GM21786 (cell line): ENCODE measurements at regions not wholly inside any gene's neighbourhood (a gene's known extent, or its start where the extent isn't known, plus 50 kb on each side); places are given as distances from the start of the nearest gene placed in this dataset.

Experiments
- ATAC-seq: cut with Tn5 transposase; IDR thresholded peaks from one replicate; pipeline ENCODE4 v1.9.1; 2021; ENCODE audit not compliant: unreplicated experiment

- no peak for ATAC-seq
These were observed 138.6 kb upstream of the EPHA4 start for GRCh38 chr2:221710744-221711143.

- ATAC-seq = no peak
These were observed 136.8 kb upstream of the EPHA4 start for GRCh38 chr2:221708902-221709301.

- ATAC-seq = no peak
These were observed 133.2 kb upstream of the EPHA4 start for GRCh38 chr2:221705185-221705877.

DNA sequence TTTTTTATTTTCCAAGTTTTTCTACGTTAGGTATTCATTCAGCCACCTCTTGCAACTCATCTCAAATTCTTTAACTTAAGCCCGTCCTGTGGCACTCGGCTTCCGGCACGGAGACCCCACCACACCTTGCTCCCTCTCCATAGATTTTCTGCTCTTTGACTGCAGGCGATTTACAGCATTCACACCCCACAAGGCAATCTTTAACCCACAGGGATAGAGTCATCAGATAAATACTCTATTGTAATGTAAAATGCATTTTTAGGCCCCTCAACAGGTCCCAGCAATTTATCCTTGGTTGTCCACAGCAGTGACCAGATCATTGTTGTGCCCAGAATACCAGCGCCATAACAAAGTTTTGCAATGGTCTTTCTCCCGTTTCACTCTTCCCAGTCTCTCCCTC lies 132.3 kb upstream of the EPHA4 start:
- ATAC-seq = no peak

GRCh38 chr2:221693365-221693764 lies 121.3 kb upstream of the EPHA4 start:
- ATAC-seq = no peak

- ATAC-seq = no peak
These were observed 119.5 kb upstream of the EPHA4 start for GRCh38 chr2:221691571-221691970.

DNA sequence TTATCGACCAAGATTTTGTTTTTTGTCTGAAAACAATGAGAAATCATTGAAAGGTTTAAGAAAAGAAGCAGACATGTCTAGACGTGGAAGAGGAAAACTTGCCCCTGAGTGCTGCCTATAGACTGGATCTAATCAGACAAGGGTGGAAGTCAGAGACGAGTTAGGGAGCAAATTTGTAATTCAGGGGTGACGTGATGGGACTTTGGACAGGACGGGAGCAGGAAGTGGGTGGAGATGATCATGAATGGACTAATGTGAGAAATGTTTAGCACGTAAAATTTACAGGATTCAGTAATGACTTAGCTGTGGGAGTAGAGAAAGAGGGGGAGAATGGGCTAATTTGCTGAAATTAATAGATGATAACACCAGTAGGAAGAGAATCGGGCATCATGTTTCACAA lies 117.0 kb upstream of the EPHA4 start:
- ATAC-seq = no peak

DNA sequence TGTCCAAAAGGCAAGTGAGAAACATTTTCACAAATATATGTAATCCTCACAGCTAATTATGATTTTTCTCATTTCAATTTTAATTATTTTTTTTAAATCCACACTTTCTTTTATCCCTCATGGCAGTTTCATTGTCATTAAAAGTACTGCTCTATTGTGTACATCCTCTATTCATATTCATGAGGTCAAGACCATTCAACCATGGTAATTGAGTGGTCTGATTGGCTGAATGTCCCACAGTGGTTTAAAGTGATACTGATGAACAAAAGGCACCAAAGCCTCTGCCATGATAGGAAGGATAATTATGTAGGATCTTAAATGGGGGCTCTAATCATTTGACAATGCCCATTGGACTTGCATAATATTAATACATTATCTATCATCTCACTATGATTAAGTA lies 108.4 kb upstream of the EPHA4 start:
- no peak for ATAC-seq

- no peak for ATAC-seq
These were observed 105.6 kb upstream of the EPHA4 start for GRCh38 chr2:221677688-221678087.

DNA sequence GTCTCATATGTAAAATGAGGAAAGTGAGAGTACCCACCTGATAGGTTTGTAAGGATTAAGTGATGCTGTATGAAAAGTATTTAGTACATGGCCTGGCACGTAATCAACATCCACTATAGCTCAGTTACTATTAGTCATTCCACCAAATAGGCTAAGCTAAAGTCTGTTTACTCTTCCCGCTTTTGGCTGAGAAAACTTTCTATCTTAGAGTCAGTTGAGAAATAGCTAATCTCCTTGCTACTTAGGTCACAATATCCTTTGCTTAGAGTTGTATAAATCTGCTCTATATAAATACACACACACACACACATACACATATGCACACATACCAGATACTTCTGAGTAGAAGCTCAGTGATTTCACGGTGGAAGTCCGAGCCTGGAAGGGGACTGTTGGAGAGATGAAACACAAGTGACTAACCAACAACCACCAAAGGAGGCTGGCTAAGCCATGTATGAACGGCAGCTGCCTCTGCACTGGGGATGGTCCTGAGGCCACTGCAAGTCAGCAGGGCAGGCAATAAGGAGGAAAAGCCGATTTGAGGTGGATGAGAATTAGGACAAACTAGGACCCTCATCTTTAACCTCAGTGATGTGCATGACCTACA lies 104.6 kb upstream of the EPHA4 start:
- ATAC-seq = no peak

DNA sequence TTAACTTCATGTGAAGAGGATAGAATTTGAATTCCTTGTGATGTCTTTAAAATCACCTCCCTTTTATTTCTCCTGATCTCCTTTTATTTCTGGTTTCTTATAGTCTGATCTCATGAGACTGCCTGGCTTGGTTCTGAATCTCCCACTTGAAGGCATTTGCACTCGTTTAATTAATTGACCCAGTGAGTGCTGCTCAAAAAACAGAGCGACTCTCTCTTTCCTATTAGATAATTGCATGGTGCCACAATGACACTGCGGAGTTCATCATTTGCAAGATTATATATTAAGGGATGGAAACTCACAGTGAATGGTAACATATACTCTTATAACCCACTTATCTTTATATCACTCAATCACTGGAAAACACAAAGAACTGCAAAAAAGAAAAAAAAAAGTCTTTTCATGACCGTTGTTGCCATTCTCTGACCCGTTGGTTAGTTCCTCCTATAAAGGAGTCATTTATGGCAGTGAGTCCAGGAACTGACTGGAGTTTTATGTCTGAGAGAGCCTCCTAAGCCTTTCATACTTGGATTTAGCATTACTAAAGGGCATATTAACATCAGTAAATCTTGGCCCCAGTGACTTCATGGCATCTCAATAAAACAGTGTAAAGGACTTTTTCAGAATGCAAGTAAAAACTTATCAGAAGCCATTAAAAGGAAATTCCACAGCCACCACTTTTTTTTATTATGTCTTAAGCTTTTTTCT lies 103.3 kb upstream of the EPHA4 start:
- no peak for ATAC-seq

DNA sequence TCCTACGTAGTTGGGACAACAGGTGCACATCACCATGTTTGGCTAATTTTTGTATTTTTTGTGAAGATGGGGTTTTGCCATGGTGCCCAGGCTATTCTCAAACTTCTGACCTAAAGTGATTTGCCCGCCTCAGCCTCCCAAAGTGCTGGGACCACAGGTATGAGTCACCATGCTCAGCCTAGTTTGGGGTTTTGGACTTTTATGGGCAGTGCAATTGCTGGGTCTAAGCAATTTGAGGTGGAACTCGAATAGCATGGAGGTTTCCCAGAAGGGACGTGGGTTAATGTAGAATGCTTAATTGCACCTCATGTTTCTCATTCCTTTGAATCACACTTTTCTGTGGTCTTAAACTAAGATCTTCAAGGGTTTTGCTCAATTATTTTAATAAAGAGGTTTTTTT lies 102.3 kb upstream of the EPHA4 start:
- ATAC-seq = no peak

GRCh38 chr2:221673248-221673647 lies 101.1 kb upstream of the EPHA4 start:
- no peak for ATAC-seq

DNA sequence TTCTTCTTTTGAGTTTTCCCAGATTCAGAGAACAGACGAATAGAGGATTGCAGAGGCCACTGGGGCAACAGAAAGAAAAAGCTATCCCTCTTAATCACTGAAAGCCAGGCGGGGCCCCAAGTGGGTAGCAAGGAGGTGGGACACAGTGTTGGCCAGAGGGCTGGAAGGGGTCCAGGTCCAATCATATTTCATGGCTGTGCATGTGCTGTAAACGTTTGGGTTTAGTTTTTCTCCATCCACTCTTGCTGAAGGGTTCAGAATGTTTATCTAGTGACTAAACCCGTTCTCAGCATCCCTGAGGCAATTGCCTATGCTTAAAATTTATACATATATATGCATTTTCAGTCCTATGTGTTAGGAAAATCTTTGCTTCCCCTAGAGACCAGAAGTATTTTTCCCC lies 99.4 kb upstream of the EPHA4 start:
- ATAC-seq = no peak

- ATAC-seq = no peak
These were observed 90.7 kb upstream of the EPHA4 start for GRCh38 chr2:221662689-221663391.

- no peak for ATAC-seq
These were observed 85.7 kb upstream of the EPHA4 start for GRCh38 chr2:221657806-221658205.

DNA sequence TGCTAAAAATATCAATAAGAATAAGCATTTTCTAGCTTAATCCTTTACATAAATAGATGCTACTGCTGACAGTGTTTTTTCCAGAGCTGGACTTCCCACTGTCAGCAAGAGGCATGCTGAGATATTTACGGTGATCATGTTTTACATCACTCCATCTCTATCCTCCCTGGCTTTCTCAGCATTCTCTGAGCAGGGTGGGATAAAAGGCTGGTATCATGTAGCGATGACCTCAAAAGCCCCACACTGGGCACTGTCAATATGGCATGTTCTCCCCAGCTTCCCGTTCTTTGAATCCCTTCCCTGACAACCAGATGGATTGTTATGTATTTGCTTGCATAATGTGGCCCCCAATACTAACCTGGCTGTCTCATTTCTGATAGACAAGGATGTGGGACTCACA lies 83.2 kb upstream of the EPHA4 start:
- no peak for ATAC-seq

DNA sequence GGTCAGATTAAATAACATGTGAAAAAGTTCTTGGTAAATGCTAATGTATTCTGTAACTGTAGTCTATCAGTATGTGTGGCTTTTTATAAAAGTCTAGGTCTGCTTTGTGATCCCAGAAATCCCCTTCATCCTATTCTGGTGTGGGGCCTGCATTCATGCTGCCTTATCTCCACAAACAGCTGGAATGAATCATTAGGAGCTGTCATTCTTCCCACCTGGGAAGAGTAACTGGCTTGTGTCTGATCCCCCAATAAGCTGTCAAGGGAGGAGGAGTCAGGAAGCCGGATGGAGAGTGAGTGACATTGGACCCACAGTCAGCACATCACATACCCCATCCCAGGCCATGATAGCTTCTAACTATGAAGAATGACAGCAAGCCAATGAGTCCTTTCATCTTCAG lies 81.1 kb upstream of the EPHA4 start:
- ATAC-seq = no peak

- no peak for ATAC-seq
These were observed 77.1 kb upstream of the EPHA4 start for GRCh38 chr2:221649051-221649775.

- no peak for ATAC-seq
These were observed 70.3 kb upstream of the EPHA4 start for GRCh38 chr2:221642447-221642846.

- ATAC-seq = no peak
These were observed 69.2 kb upstream of the EPHA4 start for GRCh38 chr2:221641181-221641871.
